SK-N-SH treated with all-trans-retinoic acid at 6 μM for 48 hours (cell line): ENCODE measurements at regions not wholly inside any gene's neighbourhood (a gene's known extent, or its start where the extent isn't known, plus 50 kb on each side); places are given as distances from the start of the nearest gene placed in this dataset.

Experiments
- GLIS3 ChIP-seq: fragments of 250-450 bp; sonication (Bioruptor Pico); IDR thresholded peaks from 2 replicates; pipeline ENCODE4 v1.5.0; 2020; ENCODE audit warnings: mild to moderate bottlenecking, moderate library complexity
- TF ChIP-seq, protein P1 (sequence below): fragments of 250-450 bp; sonication (Bioruptor Pico); IDR thresholded peaks from 2 replicates; pipeline ENCODE4 v1.8.0; 2020; ENCODE audit warnings: mild to moderate bottlenecking, moderate library complexity, borderline replicate concordance

- TF ChIP-seq GLIS3 = no peak
- TF ChIP-seq, protein P1, sequence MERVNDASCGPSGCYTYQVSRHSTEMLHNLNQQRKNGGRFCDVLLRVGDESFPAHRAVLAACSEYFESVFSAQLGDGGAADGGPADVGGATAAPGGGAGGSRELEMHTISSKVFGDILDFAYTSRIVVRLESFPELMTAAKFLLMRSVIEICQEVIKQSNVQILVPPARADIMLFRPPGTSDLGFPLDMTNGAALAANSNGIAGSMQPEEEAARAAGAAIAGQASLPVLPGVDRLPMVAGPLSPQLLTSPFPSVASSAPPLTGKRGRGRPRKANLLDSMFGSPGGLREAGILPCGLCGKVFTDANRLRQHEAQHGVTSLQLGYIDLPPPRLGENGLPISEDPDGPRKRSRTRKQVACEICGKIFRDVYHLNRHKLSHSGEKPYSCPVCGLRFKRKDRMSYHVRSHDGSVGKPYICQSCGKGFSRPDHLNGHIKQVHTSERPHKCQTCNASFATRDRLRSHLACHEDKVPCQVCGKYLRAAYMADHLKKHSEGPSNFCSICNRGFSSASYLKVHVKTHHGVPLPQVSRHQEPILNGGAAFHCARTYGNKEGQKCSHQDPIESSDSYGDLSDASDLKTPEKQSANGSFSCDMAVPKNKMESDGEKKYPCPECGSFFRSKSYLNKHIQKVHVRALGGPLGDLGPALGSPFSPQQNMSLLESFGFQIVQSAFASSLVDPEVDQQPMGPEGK = no peak
Observed at GRCh38 chr21:24945910-24946309, 661.4 kb downstream of the MRPL39 start.
